Dermis microvascular lymphatic vessel endothelial cell (primary cell): ENCODE measurements at regions not wholly inside any gene's neighbourhood (a gene's known extent, or its start where the extent isn't known, plus 50 kb on each side); places are given as distances from the start of the nearest gene placed in this dataset.

Experiments
- DNase-seq, 2 donors: peaks; one replicate each; pipeline versions ENCODE4 v3.0.0 to v3.0.0-alpha.2; 2010; ENCODE audit warnings: low read depth in 2 of 2

GRCh38 chr7:42314696-42315095 is 77.7 kb upstream of the GLI3 start:
- DNase-seq = peak in 1 of 2 donors; percentile 9

DNA sequence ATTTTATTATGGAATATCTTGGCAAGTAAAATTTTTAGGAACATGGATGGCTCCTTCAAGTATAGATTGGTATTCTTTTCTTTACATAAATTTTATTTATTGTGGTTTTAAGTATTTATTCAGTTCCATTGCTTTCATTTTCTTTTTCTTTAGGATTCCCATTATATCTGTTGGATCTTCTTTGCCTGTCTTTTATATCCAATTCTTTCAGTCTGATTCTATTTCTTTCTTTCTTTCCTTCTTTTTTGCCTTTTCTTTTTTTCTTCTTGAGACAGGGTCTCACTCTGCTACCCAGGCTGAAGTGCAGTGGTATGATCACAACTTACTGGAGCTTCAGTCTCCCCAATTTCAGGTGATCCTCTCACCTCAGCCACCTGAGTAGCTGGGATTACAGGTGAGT is 74.2 kb upstream of the GLI3 start:
- DNase-seq = no peak

DNA sequence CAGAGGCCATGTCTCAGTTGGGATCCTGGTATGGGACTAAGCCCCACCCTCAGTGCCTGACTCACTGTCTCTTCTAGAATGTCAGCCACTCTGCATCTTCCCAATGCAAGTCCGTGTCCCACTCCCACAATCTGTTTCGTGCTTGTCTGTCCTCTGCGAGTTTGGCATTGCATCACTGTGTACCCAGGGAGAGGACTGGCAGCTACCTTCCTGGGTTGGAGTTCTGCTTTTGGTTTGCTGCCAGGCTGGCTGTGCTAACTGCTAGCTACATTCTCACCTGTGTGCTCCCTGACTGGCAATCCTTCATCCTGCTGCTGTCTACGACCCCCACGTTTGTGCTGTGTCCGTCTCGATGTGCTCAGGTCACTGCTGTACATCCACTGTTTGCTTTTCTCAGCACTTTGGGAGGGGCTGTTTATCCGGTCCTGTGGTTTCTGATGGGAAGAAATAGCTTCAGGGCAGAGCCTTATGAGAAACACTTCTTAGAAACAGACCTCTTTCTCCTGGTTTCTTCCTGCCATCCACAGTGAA is 56.0 kb upstream of the GLI3 start:
- DNase-seq = no peak

- DNase-seq = no peak
Observed at GRCh38 chr7:42289473-42289872, 52.5 kb upstream of the GLI3 start.
